Naive thymus-derived CD4-positive, alpha-beta T cell (primary cell): ENCODE measurements at regions not wholly inside any gene's neighbourhood (a gene's known extent, or its start where the extent isn't known, plus 50 kb on each side); places are given as distances from the start of the nearest gene placed in this dataset.

Experiments used
- ATAC-seq: fragments of 150-1000 bp; cut with Tn5 transposase; 2 replicates; pipeline ENCODE4 v1.10.0; 2021; ENCODE audit warnings: mild to moderate bottlenecking, moderate library complexity
- CTCF ChIA-PET: fragments of 350-600 bp; sonication (Branson Sonifier 250); formaldehyde crosslinking; loops from one replicate; lab custom pipeline; 2021; ENCODE audit warnings: antibody characterized with exemption; lab: Charles Lee
- POLR2A ChIA-PET: fragments of 350-600 bp; sonication (Branson Sonifier 250); formaldehyde crosslinking; loops from one replicate; lab custom pipeline; 2021; ENCODE audit warnings: antibody characterized with exemption, inconsistent platforms; lab: Charles Lee
- DNase-seq, 9 donors: peaks; one replicate each; pipeline versions ENCODE4 v3.0.0 to v3.0.0-alpha.2; 2020 to 2022; ENCODE audit warnings: mixed read lengths in 1 of 9
- H3K27ac ChIP-seq: one replicate; pipeline ENCODE4 v1.7.0; 2013; ENCODE audit warnings: mild to moderate bottlenecking, low read depth, low read length, moderate library complexity
- H3K27me3 ChIP-seq, 2 donors: one replicate each; pipeline ENCODE4 v1.7.0; 2013; ENCODE audit warnings: low read length in 2 of 2, mild to moderate bottlenecking in 2 of 2, moderate library complexity in 2 of 2; ENCODE audit not compliant: control insufficient read depth in 2 of 2, insufficient read depth in 2 of 2
- H3K36me3 ChIP-seq, 3 experiments: 1 replicate in 2 of 3; 2 replicates in 1 of 3; pipeline ENCODE4 v1.7.0; 2013; ENCODE audit warnings: low read length in 3 of 3, mild to moderate bottlenecking in 3 of 3, moderate library complexity in 1 of 3; ENCODE audit not compliant: insufficient read depth in 3 of 3, control insufficient read depth in 2 of 3
- H3K4me1 ChIP-seq, 2 donors: one replicate each; pipeline ENCODE4 v1.7.0; 2013; ENCODE audit warnings: low read length in 2 of 2, mild to moderate bottlenecking in 2 of 2, moderate library complexity in 1 of 2; ENCODE audit not compliant: control insufficient read depth in 2 of 2, insufficient read depth in 2 of 2
- H3K4me3 ChIP-seq: 2 replicates; pipeline ENCODE4 v1.7.0; 2013; ENCODE audit warnings: mild to moderate bottlenecking, low read length
- H3K9me3 ChIP-seq, 3 experiments: 1 replicate in 2 of 3; 2 replicates in 1 of 3; pipeline ENCODE4 v1.7.0; 2013; ENCODE audit warnings: low read length in 3 of 3; ENCODE audit not compliant: control insufficient read depth in 2 of 3
- H3K27ac Mint-ChIP-seq, 9 donors: one replicate each; pipeline ENCODE4 v1.8.0; 2020 to 2022; ENCODE audit warnings: mixed read lengths in 9 of 9, mild to moderate bottlenecking in 8 of 9, moderate library complexity in 5 of 9, inconsistent platforms in 2 of 9
- H3K27me3 Mint-ChIP-seq, 5 donors: one replicate each; pipeline ENCODE4 v1.8.0; 2021 to 2022; ENCODE audit warnings: mixed read lengths in 5 of 5, mild to moderate bottlenecking in 1 of 5
- H3K36me3 Mint-ChIP-seq, 5 donors: one replicate each; pipeline ENCODE4 v1.8.0; 2020 to 2022; ENCODE audit warnings: mixed read lengths in 5 of 5, mild to moderate bottlenecking in 3 of 5, inconsistent platforms in 1 of 5
- H3K4me1 Mint-ChIP-seq, 7 donors: one replicate each; pipeline ENCODE4 v1.8.0; 2020 to 2022; ENCODE audit warnings: mixed read lengths in 7 of 7, mild to moderate bottlenecking in 3 of 7, inconsistent platforms in 1 of 7
- H3K4me3 Mint-ChIP-seq, 10 donors: one replicate each; pipeline ENCODE4 v1.8.0; 2020 to 2022; ENCODE audit warnings: mild to moderate bottlenecking in 10 of 10, mixed read lengths in 10 of 10, moderate library complexity in 6 of 10, inconsistent platforms in 2 of 10
- H3K9me3 Mint-ChIP-seq, 11 donors: one replicate each; pipeline ENCODE4 v1.8.0; 2020 to 2022; ENCODE audit warnings: mixed read lengths in 11 of 11, mild to moderate bottlenecking in 4 of 11, inconsistent platforms in 1 of 11, moderate library complexity in 1 of 11
- intact Hi-C, 2 donors: fragments of 100-400 bp; cut with micrococcal nuclease; formaldehyde crosslinking; loops; one replicate each; pipeline ENCODE4 v1.15.1; 2023

DNA sequence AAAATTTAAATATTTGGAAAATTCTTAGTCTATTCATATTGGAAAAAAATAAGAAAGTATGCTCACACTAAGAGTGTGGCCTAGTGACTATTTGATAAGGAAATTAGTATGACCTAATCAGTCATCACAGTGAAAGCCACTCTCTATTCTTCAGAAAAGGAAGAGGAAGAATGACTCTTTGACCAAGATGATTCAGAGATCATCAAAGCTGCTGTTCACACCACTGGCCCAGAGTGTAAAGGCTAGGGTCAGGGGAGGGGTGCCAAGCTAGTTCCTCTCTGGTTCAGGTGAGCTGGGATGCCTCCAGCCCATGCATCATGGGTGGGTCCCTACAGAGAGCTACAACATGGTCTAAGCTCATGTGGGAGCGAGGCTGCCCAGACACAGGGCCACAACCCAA, 396.9 kb upstream of the NDST3 start:
- Histone ChIP-seq H3K27ac (no peak overlapping the region), H3K4me1 (no peaks in the 10 kb centered on the region), H3K36me3 (no peaks in the 10 kb centered on the region), H3K9me3 (no peaks in the 10 kb centered on the region), H3K27me3 (no peaks in the 10 kb centered on the region), H3K4me3 (no peak overlapping the region)
- H3K27ac Mint-ChIP-seq, result no peak overlapping the region
- no peaks in the 10 kb centered on the region for H3K36me3 Mint-ChIP-seq
- ATAC-seq, result no peak
- H3K4me1 Mint-ChIP-seq, result no peaks in the 10 kb centered on the region
- POLR2A ChIA-PET, result no interaction called here
- no peaks in the 10 kb centered on the region for H3K27me3 Mint-ChIP-seq
- CTCF ChIA-PET, result no interaction called here
- H3K9me3 Mint-ChIP-seq, result peaks cover 0 to 7% (median 0%) of the 10 kb centered on the region in 11 donors
- intact Hi-C loops, result no loop called here
- no peak for DNase-seq
- H3K4me3 Mint-ChIP-seq, result no peak overlapping the region

DNA sequence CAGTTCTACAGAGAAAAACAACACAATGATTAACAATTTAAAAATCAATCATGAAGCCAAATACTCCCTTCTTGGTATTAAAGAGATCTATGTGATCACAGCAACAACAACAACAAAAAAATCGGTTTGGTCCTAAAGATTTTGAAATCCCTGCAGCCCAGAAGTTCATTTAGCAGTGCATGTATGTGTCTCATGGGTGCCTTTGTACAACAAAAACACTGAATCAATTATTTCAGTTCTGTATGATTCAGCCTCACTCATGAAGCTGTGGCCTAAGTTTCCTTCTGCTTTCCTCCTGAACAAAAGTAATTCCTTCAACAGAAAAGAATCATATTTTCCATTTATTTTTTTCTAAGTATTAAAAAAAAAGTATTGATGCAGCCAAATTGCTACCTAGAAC, 393.4 kb upstream of the NDST3 start:
- Histone ChIP-seq H3K4me3 (no peak overlapping the region), H3K36me3 (no peaks in the 10 kb centered on the region), H3K9me3 (no peaks in the 10 kb centered on the region), H3K27ac (no peak overlapping the region), H3K4me1 (no peaks in the 10 kb centered on the region), H3K27me3 (no peaks in the 10 kb centered on the region)
- DNase-seq, result no peak
- ChIA-PET POLR2A (no interaction called here), CTCF (no interaction called here)
- ATAC-seq, result no peak
- Mint-ChIP-seq H3K9me3 (peaks cover 0 to 6% (median 0%) of the 10 kb centered on the region in 11 donors), H3K4me1 (no peaks in the 10 kb centered on the region), H3K36me3 (no peaks in the 10 kb centered on the region), H3K4me3 (no peak overlapping the region), H3K27ac (no peak overlapping the region), H3K27me3 (no peaks in the 10 kb centered on the region)
- intact Hi-C loops, result no loop called here

DNA sequence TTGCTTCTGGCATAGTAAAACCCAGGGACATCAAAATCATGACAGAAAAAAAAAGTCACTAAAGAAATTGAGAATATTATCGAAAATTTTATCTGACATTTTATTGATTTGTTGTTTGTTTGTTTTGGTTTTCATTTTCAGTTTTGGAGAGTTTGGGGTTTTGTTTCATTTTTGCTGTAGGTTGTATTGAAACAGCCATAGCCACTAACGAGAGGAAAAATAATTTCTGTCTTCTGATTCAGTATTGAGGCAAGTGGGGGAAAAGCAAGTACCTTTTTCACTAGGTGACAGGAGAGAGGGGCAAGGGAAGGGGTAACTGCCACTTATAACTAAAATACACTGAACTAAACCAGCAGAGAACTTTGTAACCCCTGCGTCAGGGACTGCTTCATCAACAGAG, 392.8 kb upstream of the NDST3 start:
- intact Hi-C loops, result no loop called here
- H3K36me3 ChIP-seq, result no peaks in the 10 kb centered on the region
- Mint-ChIP-seq H3K27me3 (no peaks in the 10 kb centered on the region), H3K4me3 (no peak overlapping the region), H3K9me3 (peaks cover 0 to 7% (median 0%) of the 10 kb centered on the region in 11 donors), H3K4me1 (no peaks in the 10 kb centered on the region), H3K36me3 (no peaks in the 10 kb centered on the region), H3K27ac (no peak overlapping the region)
- CTCF ChIA-PET, result no interaction called here
- no peak overlapping the region for H3K4me3 ChIP-seq
- no peaks in the 10 kb centered on the region for H3K4me1 ChIP-seq
- H3K27me3 ChIP-seq, result no peaks in the 10 kb centered on the region
- POLR2A ChIA-PET, result no interaction called here
- no peak overlapping the region for H3K27ac ChIP-seq
- H3K9me3 ChIP-seq, result no peaks in the 10 kb centered on the region
- DNase-seq (no peak), ATAC-seq (no peak)

DNA sequence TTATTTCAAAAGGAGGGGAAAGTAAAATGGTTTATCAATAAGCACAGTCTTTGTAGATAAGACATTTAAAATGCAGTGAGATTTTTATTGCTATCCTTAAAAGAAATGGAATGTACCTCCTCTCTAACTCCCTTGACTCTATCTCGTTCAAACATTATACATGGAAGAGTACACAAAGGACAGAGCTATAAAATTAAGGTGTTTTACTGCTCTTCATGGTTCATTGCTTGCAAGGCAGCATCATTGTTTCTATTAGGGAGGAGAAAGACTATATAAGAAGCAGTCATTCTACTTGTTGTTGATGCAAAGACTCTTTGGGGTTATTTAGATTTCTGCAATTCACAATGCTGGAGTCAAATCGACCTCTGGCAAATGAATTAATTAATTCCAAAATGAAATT, 380.2 kb upstream of the NDST3 start:
- DNase-seq, result no peak
- no peaks in the 10 kb centered on the region for H3K4me1 ChIP-seq
- H3K27ac Mint-ChIP-seq, result no peak overlapping the region
- peaks cover 0 to 4% (median 0%) of the 10 kb centered on the region in 5 donors for H3K27me3 Mint-ChIP-seq
- H3K4me3 Mint-ChIP-seq, result no peak overlapping the region
- intact Hi-C loops, result no loop called here
- H3K27me3 ChIP-seq, result no peaks in the 10 kb centered on the region
- no peaks in the 10 kb centered on the region for H3K36me3 Mint-ChIP-seq
- H3K4me3 ChIP-seq, result no peak overlapping the region
- H3K9me3 Mint-ChIP-seq, result peaks cover 0 to 11% (median 7%) of the 10 kb centered on the region in 11 donors
- no peaks in the 10 kb centered on the region for H3K36me3 ChIP-seq
- no peak overlapping the region for H3K27ac ChIP-seq
- CTCF ChIA-PET, result no interaction called here
- no peaks in the 10 kb centered on the region for H3K4me1 Mint-ChIP-seq
- H3K9me3 ChIP-seq, result no peaks in the 10 kb centered on the region
- ATAC-seq, result no peak
- POLR2A ChIA-PET, result no interaction called here

DNA sequence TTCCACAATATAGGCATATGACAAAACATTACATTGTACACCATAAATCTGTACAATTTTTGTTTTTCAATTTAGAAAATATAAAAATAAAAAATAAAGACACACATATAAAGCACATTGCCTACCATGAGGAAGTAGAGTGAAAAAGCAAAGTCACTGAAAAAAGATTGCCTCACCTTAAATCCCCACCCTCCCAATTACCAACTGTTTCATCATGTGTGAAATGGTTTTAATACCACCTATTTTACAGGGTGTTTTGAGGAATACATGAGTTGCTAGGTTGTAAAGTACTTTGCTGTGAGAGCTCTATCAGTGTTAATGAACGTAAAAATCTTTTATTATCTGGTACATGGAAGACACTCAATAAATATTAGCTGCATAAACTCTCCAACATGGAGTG, 373.6 kb upstream of the NDST3 start:
- POLR2A ChIA-PET, result no interaction called here
- CTCF ChIA-PET, result no interaction called here
- Histone ChIP-seq H3K36me3 (no peaks in the 10 kb centered on the region), H3K4me3 (no peak overlapping the region), H3K27me3 (no peaks in the 10 kb centered on the region), H3K9me3 (no peaks in the 10 kb centered on the region), H3K4me1 (no peaks in the 10 kb centered on the region), H3K27ac (no peak overlapping the region)
- no peaks in the 10 kb centered on the region for H3K27me3 Mint-ChIP-seq
- intact Hi-C loops, result no loop called here
- ATAC-seq, result no peak
- no peak overlapping the region for H3K4me3 Mint-ChIP-seq
- H3K4me1 Mint-ChIP-seq, result no peaks in the 10 kb centered on the region
- H3K9me3 Mint-ChIP-seq, result peaks cover 0 to 12% (median 5%) of the 10 kb centered on the region in 11 donors
- no peak for DNase-seq
- H3K36me3 Mint-ChIP-seq, result no peaks in the 10 kb centered on the region
- H3K27ac Mint-ChIP-seq, result no peak overlapping the region

DNA sequence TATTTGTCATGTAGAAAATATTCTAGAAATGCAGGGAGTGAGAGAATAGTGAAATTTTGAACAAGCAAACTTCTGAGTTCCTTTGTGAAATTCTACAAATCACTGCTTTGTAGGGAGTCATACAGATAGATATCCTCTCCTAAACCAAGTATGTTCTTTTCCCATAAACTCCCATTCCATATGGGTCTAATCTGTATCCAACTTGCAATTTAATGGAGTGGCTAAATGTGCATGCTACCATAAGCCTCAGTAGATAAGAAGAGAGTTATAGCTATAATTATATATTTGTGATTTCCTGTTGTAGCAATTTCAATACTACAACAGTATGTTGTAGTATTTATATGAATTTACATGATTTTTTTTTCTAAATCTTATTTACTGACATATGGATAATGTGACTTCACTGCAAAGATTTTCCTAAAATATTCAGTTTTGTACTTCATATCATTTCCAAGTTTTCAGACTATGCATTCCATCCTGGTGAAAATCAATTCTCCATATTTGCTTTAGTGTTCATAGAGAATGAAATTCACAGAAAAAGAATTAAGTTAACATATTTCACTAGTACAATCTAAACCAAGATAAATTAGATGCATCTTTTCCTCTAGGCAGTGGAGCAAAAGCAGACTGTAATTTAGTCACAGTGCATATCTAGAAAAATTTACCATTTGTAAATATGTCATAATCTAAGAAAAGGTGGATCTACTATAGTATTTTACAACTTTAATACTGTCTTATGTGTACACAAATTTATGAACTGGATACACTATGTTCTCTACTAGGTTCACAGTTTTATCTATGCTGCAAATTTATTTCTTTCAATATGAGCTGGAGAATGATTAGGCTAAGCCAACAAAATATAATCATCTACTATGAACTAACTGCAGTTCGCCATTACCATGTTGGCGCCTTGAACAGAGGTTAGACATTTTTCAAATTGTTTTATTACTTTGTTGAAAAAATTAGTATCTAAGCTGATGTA, 372.9 kb upstream of the NDST3 start:
- Histone ChIP-seq H3K27me3 (no peaks in the 10 kb centered on the region), H3K4me3 (no peak overlapping the region), H3K27ac (no peak overlapping the region), H3K4me1 (no peaks in the 10 kb centered on the region), H3K9me3 (no peaks in the 10 kb centered on the region), H3K36me3 (no peaks in the 10 kb centered on the region)
- POLR2A ChIA-PET, result no interaction called here
- H3K27ac Mint-ChIP-seq, result no peak overlapping the region
- ATAC-seq, result no peak
- intact Hi-C loops, result no loop called here
- CTCF ChIA-PET, result interaction anchor here (0.6 kb wide), 1 partner anchor 270 kb away, joined by 3 read pairs; no protein-coding TSS in a partner anchor
- H3K36me3 Mint-ChIP-seq, result no peaks in the 10 kb centered on the region
- peaks cover 0 to 12% (median 5%) of the 10 kb centered on the region in 11 donors for H3K9me3 Mint-ChIP-seq
- H3K4me1 Mint-ChIP-seq, result no peaks in the 10 kb centered on the region
- H3K27me3 Mint-ChIP-seq, result no peaks in the 10 kb centered on the region
- H3K4me3 Mint-ChIP-seq, result no peak overlapping the region
- no peak for DNase-seq
